HG03045 (cell line): ENCODE measurements at regions not wholly inside any gene's neighbourhood (a gene's known extent, or its start where the extent isn't known, plus 50 kb on each side); places are given as distances from the start of the nearest gene placed in this dataset.
A peak's percentile ranks its signal among the peaks of the same experiment; 100 is the strongest.

Experiments
- ATAC-seq: cut with Tn5 transposase; IDR thresholded peaks from one replicate; pipeline ENCODE4 v1.9.1; 2021; ENCODE audit warnings: mild to moderate bottlenecking, moderate library complexity; ENCODE audit not compliant: unreplicated experiment

GRCh38 chr4:167469436-167469835, 235.1 kb upstream of the SPOCK3 start:
- no peak for ATAC-seq

DNA sequence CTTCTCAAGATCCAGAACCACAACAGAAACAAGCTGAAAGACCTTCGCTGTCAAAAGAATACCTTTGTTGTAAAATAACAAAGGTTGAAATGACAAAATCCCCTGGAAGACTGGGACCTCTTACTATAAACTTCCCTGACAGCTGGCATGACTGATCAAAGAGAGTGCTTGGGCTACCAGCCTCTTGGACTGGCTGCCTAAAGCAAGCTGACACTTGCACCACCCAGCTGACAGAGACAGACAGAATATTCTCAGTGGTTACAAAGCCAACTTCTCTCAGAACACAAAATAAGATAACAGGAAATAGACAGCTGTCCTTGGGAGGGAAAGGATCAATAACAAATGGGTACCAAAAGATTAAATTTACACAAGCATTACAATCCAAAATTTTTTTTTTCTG, 241.7 kb upstream of the SPOCK3 start:
- no peak for ATAC-seq

DNA sequence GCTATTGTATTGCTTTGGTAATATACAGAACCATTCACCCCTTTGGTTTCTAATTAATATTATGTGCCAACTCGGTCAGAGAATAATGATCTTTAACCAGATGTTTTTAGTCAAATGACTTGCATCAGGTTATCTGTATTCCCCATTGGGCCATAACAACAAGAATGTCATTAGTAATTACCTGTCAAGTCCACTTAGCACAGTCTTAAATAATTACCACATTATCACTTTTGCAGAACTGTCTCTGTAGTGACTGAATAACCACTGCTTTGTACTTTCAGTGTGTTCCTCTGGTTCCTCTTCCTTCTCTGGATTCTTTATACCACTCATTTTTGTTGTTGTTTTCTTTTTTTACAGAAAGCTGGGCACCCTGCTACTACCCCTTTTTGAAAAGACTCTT, 257.7 kb upstream of the SPOCK3 start:
- ATAC-seq = no peak

DNA sequence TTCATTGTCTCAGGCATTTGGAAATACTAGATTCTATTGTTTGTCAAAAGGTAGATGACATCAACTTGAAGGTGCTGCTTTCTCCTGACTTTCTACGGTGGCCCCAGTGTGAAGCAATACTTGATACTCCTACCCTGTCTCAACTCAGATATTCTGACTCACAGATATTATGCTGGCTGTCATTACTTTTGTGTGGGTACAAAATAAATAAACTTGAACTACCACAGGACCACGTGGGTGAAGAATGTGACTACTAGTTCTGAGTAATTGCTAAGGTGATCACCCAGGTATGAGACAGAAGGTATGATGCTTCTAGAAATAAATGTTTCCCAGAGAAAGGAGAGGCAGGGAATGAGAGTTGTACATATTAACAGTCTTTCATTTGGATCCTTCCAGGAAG, 275.3 kb upstream of the SPOCK3 start:
- ATAC-seq = no peak

DNA sequence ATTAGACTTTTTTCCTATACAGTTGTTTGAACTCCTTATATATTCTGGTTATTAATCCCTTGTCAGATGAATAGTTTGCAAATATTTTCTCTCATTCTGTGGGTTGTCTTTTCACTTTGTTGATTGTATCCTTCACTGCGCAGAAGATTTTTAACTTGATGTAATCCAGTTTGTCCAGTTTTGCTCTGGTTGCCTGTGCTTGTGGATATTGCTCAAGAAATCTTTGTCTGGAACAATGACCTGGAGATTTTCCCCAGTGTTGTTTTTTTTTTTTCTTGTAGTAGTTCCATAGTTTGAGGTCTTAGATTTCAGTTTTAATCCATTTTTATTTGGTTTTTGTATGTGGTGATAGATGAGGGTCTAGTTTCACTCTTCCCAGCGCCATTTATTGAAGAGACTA, 289.8 kb upstream of the SPOCK3 start:
- ATAC-seq = no peak

DNA sequence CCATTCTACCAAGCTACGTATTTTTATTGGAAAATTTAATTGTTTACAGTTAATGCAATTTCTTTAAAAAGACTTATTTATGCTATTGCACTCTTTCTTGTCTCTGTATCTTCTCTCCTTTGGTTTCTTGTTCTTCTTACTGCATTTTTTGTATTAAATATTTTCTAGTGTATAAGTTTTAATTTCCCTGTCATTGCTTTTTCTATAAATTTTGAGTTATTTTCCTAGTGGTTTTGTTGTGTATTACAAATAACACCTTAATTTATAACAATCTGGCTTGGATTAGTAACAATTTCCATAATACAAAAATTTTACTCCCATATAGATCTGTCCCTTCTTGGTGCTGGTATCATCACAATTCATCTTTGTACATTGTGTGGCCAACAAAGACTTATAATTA, 303.5 kb upstream of the SPOCK3 start:
- no peak for ATAC-seq

DNA sequence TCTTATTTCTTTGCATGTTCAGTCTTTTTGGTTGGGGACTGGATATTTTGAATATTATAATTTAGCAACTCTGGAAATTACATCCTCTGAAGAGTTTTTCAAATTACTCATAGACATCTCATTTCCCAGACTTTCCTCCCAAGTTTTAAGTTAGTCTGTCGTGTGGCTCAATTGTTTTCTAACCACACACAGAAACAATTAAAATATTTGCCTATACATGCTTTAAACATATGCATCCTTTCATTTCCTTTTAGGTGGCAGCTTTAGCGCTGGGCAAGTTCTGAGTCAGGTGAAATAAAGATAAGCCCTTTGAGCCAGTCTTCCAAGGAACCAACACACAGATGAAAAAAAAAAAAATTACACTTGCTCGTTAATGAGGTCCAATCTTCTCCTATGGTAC, 307.0 kb upstream of the SPOCK3 start:
- no peak for ATAC-seq

DNA sequence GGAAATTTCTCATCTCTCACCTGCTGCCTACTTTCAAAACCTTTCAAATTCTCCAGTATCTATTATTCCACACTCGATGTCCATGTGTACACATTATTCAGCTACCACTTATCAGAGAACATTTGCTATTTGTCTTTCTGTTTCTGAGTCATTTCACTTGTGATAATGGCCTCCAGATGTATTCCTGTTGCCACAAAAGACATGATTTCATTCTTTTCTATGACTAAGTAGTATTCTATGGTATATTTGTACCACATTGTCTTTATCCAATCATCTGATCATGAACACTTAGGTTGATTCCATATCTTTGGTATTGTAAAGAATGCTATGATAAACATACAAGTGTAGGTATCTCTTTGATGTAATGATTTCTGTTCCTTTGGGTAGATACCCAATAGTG, 310.1 kb upstream of the SPOCK3 start:
- ATAC-seq = no peak

- ATAC-seq = no peak
These were observed 315.7 kb upstream of the SPOCK3 start for GRCh38 chr4:167550021-167550420.

- no peak for ATAC-seq
These were observed 321.2 kb upstream of the SPOCK3 start for GRCh38 chr4:167555338-167556022.

- no peak for ATAC-seq
These were observed 344.6 kb upstream of the SPOCK3 start for GRCh38 chr4:167578906-167579305.

DNA sequence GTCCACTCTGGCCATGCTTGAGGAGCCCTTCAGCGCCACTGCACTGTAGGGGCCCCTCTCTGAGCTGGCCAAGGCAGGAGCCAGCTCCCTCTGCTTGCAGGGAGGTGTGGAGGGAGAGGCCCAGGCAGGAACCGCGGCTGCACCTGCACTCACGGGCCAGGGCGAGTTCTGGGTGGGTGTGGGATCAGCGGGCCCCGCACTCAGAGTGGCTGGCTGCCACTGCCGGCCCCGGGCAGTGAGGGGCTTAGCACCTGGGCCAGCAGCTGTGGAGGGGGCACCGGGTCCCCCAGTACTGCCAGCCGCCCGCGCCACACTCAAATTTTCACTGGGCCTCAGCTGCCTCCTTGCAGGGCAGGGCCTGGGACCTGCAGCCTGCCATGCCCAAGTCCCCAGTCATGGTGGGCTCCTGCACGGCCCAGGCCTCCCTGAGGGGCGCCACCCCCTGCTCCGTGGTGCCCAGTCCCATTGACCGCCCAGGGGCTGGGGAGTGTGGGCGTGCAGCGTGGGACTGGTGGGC, 347.2 kb upstream of the SPOCK3 start:
- no peak for ATAC-seq

DNA sequence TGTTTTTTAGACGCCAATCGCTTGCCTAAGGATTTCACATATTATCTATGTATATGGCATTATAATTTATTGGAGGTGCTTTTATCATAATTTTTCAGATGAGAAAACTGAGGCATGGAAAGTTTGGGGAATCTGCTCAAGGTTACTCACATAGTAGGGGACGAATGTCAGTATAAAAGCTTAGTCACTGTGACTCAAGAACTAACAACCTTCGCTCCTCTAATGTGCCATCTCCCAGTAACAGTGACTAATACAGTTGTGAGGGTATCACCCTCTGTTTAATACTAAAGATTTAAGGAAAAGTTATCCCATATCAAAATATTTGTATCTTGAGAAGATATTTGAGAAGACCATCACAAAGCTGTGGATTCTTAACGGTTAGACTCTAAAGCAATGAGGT, 353.1 kb upstream of the SPOCK3 start:
- ATAC-seq = no peak

DNA sequence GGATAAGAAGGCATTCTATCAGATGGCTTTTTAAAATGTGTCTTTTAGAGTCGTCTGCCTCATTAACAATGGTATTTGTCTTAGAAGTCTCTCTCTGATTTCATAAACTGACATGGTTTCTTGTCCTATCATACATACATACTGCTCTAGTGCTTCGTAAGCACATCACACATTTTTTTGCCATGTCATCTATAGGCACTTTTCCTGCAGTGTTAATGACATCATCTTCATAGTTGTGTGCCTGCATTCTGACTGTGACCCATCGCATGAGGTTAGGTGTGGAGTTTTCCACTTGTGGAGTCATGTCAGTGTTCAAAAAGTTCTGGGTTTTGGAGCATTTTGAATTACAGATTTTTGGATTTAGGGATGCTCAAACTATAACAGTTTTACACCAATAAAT, 361.6 kb upstream of the SPOCK3 start:
- no peak for ATAC-seq

GRCh38 chr4:167602157-167602556, 367.9 kb upstream of the SPOCK3 start:
- ATAC-seq = no peak

GRCh38 chr4:167606551-167606950, 372.3 kb upstream of the SPOCK3 start:
- no peak for ATAC-seq

DNA sequence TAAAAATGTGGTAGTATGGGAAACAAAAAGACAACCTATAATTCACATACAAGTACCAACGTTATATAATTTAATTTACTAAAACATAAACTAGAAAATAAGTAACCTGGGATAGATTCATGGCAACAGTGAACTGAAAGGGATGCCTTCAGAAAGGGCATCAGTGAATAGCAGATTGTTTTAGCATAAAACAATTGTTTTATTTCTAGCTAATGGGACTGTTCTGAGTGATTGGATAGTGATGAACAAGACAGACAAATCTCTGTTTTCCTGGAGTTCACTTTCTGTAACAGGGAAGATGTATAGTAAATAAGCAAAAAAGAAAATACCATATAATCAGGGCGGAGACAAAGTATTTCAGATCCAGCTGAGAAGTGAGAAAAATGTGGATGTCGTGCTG, 379.1 kb upstream of the SPOCK3 start:
- no peak for ATAC-seq

DNA sequence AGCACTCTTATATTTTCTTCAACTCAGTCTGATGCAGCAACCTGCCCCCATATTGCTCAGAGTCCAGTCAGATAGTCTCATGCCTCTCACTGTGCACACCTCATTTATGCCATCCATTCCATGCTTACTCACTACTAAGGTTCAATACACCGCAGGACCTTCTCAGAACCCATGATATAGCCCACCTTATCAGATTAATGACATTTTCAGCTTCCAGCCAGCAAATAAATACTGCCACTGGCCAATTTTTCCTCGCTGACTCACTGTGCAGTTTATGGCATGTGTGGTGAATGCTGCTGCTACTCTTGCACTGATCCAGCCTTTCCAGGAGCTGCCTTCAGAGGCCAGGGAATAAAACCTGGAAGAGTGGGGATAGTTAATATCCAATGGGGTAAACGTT, 380.6 kb upstream of the SPOCK3 start:
- ATAC-seq = no peak

DNA sequence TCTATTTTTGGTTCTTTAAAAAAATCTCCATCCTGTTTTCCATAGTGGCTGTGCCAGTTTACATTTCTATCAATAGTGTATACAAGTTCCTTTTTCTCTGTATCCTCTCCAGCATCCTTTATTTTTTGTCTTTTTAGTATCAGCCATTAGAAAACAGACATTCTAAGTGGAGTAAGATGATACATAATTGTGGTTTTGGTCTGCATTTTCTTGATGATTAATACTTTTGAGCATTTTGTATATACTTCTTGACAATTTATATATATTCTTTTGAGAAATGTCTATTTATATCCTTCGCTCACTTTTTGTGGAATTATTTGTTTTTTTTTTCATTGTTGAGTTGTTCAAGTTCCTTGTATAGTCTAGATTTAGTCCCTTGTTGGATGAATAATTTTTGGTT, 382.2 kb upstream of the SPOCK3 start:
- ATAC-seq = no peak

GRCh38 chr4:167622481-167623240, 388.4 kb upstream of the SPOCK3 start:
- ATAC-seq = peak; percentile 98

- no peak for ATAC-seq
These were observed 388.9 kb upstream of the SPOCK3 start for GRCh38 chr4:167623241-167623572.

- no peak for ATAC-seq
These were observed 395.0 kb upstream of the SPOCK3 start for GRCh38 chr4:167629272-167629671.

DNA sequence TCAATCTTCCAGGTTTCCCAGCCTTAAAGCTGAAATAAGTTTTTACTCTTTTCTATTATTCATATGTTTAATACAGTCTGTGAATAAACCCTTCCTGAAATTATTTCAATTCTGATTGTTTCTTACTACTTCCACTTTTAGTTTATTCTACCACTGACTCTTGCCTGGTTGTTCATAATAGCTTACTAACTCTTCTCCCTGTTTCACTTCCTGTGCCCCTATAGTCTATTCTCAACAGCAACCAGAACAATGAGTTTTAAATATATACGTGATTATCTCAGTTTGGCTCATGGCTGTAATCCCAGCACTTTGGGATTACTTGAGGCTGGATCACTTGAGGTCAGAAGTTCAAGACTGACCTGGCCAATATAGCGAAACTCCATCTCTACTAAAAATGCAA, 408.0 kb upstream of the SPOCK3 start:
- ATAC-seq = no peak
